HCT116 (cell line): ENCODE measurements at regions not wholly inside any gene's neighbourhood (a gene's known extent, or its start where the extent isn't known, plus 50 kb on each side); places are given as distances from the start of the nearest gene placed in this dataset.

Experiments
- ATAC-seq: fragments of 200-7000 bp; cut with Tn5 transposase; 2 replicates; pipeline ENCODE4 v1.9.1; 2020; ENCODE audit warnings: mild to moderate bottlenecking, moderate library complexity
- BruUV-seq: library from RNA; stranded (reverse); fragments of 400-500 nt; replicated peaks from 2 replicates; lab custom pipeline; 2021; lab: Mats Ljungman, UMichigan
- CTCF ChIA-PET: fragments of 300-600 bp; sonication (Branson Sonifier 250); formaldehyde crosslinking; loops from one replicate; lab custom pipeline; 2021; ENCODE audit warnings: antibody characterized with exemption; lab: Charles Lee
- POLR2A ChIA-PET: fragments of 300-600, 350-600 bp; sonication (Branson Sonifier 250); formaldehyde crosslinking; loops from one replicate; lab custom pipeline; 2021; ENCODE audit warnings: antibody characterized with exemption; lab: Charles Lee
- RAD21 ChIA-PET, 2 experiments: fragments of 300-600 bp; sonication (Branson Sonifier 250); formaldehyde crosslinking; loops; one replicate each; lab custom pipeline; 2023; ENCODE audit warnings: low total read pairs in 2 of 2; ENCODE audit not compliant: uncharacterized antibody in 2 of 2, unreplicated experiment in 2 of 2, low non-redundant PET in 1 of 2; lab: Charles Lee
- DNase-seq: peaks from one replicate; pipeline ENCODE4 v3.0.0-alpha.2; 2010; ENCODE audit warnings: low read depth, low spot score
- H2AFZ ChIP-seq: fragments of 200-600 bp; shearing (Covaris generic), sonication (generic); 2 replicates; pipeline ENCODE4 v1.6.1; 2017; ENCODE audit warnings: low read depth, mixed run types, mixed read lengths, antibody characterized with exemption, low read length; ENCODE audit not compliant: poor library complexity, severe bottlenecking
- H3K27ac ChIP-seq: 2 replicates; pipeline ENCODE4 v1.5.1; 2012; ENCODE audit warnings: low read depth, low read length
- H3K27me3 ChIP-seq: fragments of 200-600 bp; sonication (generic); 2 replicates; pipeline ENCODE4 v1.6.1; 2016; ENCODE audit warnings: mixed run types, low read length, mixed read lengths; ENCODE audit not compliant: insufficient read depth
- H3K36me3 ChIP-seq, 2 experiments: fragments of 200-500 bp in 1 of 2; fragments of 200-600 bp in 1 of 2; sonication (Bioruptor generic) in 1 of 2; sonication (generic) in 1 of 2; 2 replicates each; pipeline versions ENCODE4 v1.5.1 to v1.6.1; 2014 to 2016; ENCODE audit warnings: low read length in 2 of 2, inconsistent platforms in 1 of 2, mixed read lengths in 1 of 2, mixed run types in 1 of 2; ENCODE audit not compliant: insufficient read depth in 2 of 2, control insufficient read depth in 1 of 2
- H3K4me1 ChIP-seq, 2 experiments: fragments of 200-600 bp in 1 of 2; sonication (generic) in 1 of 2; 2 replicates each; pipeline versions ENCODE4 v1.5.1 to v1.6.1; 2012 to 2017; ENCODE audit warnings: low read length in 2 of 2, inconsistent platforms in 1 of 2, mild to moderate bottlenecking in 1 of 2, mixed read lengths in 1 of 2, mixed run types in 1 of 2, moderate library complexity in 1 of 2; ENCODE audit not compliant: insufficient read depth in 2 of 2, control insufficient read depth in 1 of 2
- H3K4me2 ChIP-seq: fragments of 200-600 bp; sonication (generic); 2 replicates; pipeline ENCODE4 v1.6.1; 2017; ENCODE audit warnings: mixed run types, low read length, mixed read lengths
- H3K4me3 ChIP-seq, 2 experiments: fragments of 200-600 bp in 1 of 2; sonication (generic) in 1 of 2; replicated peaks in 1 of 2; 2 replicates each; pipeline ENCODE4 v1.5.1; 2011 to 2016; ENCODE audit warnings: low read length in 2 of 2, control low read depth in 1 of 2, low read depth in 1 of 2, mild to moderate bottlenecking in 1 of 2, mixed read lengths in 1 of 2, mixed run types in 1 of 2
- H3K79me2 ChIP-seq: fragments of 200-600 bp; sonication (generic); 2 replicates; pipeline ENCODE4 v1.6.1; 2017; ENCODE audit warnings: mild to moderate bottlenecking, mixed run types, low read length, moderate library complexity, mixed read lengths; ENCODE audit not compliant: insufficient read depth
- H3K9ac ChIP-seq: fragments of 200-600 bp; sonication (generic); 2 replicates; pipeline ENCODE4 v1.6.1; 2016; ENCODE audit warnings: low read length, mixed read lengths
- H3K9me2 ChIP-seq: fragments of 200-600 bp; sonication (generic), shearing (Covaris generic); 2 replicates; pipeline ENCODE4 v1.6.1; 2017; ENCODE audit warnings: mixed run types, mild to moderate bottlenecking, moderate library complexity; ENCODE audit not compliant: insufficient read depth
- H3K9me3 ChIP-seq, 2 experiments: fragments of 200-500 bp in 1 of 2; fragments of 200-600 bp in 1 of 2; sonication (Bioruptor generic) in 1 of 2; sonication (generic) in 1 of 2; 2 replicates each; pipeline ENCODE4 v1.6.1; 2014 to 2017; ENCODE audit warnings: low read length in 2 of 2, mixed read lengths in 2 of 2, inconsistent platforms in 1 of 2, low read depth in 1 of 2, mild to moderate bottlenecking in 1 of 2, mixed run types in 1 of 2, moderate library complexity in 1 of 2; ENCODE audit not compliant: control insufficient read depth in 1 of 2, insufficient read depth in 1 of 2
- H4K20me1 ChIP-seq: fragments of 200-600 bp; sonication (generic), shearing (Covaris generic); 2 replicates; pipeline ENCODE4 v1.6.1; 2017; ENCODE audit warnings: mixed run types, mild to moderate bottlenecking, moderate library complexity; ENCODE audit not compliant: insufficient read depth
- ATF3 ChIP-seq: IDR thresholded peaks from 2 replicates; pipeline ENCODE4 v1.6.1; 2012
- CBX3 ChIP-seq: IDR thresholded peaks from 2 replicates; pipeline ENCODE4 v1.6.1; 2012; ENCODE audit warnings: low read depth
- CEBPB ChIP-seq: IDR thresholded peaks from 2 replicates; pipeline ENCODE4 v1.6.1; 2012; ENCODE audit warnings: low read depth
- CTCF ChIP-seq, 3 experiments: fragments of 200-600 bp in 1 of 3; sonication (generic) in 1 of 3; IDR thresholded peaks in 2 of 3; conservative IDR thresholded peaks in 1 of 3; 2 replicates each; pipeline ENCODE4 v1.5.1; 2012 to 2017; ENCODE audit warnings: low read depth in 2 of 3, low read length in 2 of 3, antibody characterized with exemption in 1 of 3, borderline replicate concordance in 1 of 3, control low read depth in 1 of 3, mild to moderate bottlenecking in 1 of 3, mixed read lengths in 1 of 3, mixed run types in 1 of 3, moderate library complexity in 1 of 3; ENCODE audit not compliant: insufficient read depth in 1 of 3
- EGR1 ChIP-seq: IDR thresholded peaks from 2 replicates; pipeline ENCODE4 v1.6.1; 2012; ENCODE audit warnings: low read depth
- ELF1 ChIP-seq: IDR thresholded peaks from 2 replicates; pipeline ENCODE4 v1.6.1; 2012; ENCODE audit warnings: low read depth, borderline replicate concordance
- EZH2 ChIP-seq: fragments of 200-600 bp; sonication (generic); IDR thresholded peaks from 2 replicates; pipeline ENCODE4 v1.6.1; 2017; ENCODE audit warnings: antibody characterized with exemption, mixed run types
- EZH2phosphoT487 ChIP-seq: fragments of 200-600 bp; IDR thresholded peaks from 2 replicates; pipeline ENCODE4 v1.6.1; 2018; ENCODE audit warnings: antibody characterized with exemption, borderline replicate concordance
- FOSL1 ChIP-seq: IDR thresholded peaks from 2 replicates; pipeline ENCODE4 v1.6.1; 2012; ENCODE audit warnings: low read depth
- JUND ChIP-seq: IDR thresholded peaks from 2 replicates; pipeline ENCODE4 v1.6.1; 2012
- MAX ChIP-seq: IDR thresholded peaks from 2 replicates; pipeline ENCODE4 v1.6.1; 2012
- RAD21 ChIP-seq: IDR thresholded peaks from 2 replicates; pipeline ENCODE4 v1.6.1; 2012; ENCODE audit warnings: low read depth, mild to moderate bottlenecking
- REST ChIP-seq: IDR thresholded peaks from 2 replicates; pipeline ENCODE4 v1.6.1; 2012; ENCODE audit warnings: low read depth
- SIN3A ChIP-seq: IDR thresholded peaks from 2 replicates; pipeline ENCODE4 v1.6.1; 2012; ENCODE audit warnings: low read depth
- SP1 ChIP-seq: IDR thresholded peaks from 2 replicates; pipeline ENCODE4 v1.6.1; 2012; ENCODE audit warnings: low read depth
- TCF7L2 ChIP-seq: IDR thresholded peaks from 2 replicates; pipeline ENCODE4 v1.7.0; 2011; ENCODE audit warnings: borderline replicate concordance, inconsistent platforms; ENCODE audit not compliant: insufficient read depth, insufficient read length; ENCODE audit errors: extremely low read depth
- YY1 ChIP-seq: IDR thresholded peaks from 2 replicates; pipeline ENCODE4 v1.6.1; 2011; ENCODE audit warnings: low read length, low read depth, moderate library complexity, mild to moderate bottlenecking; ENCODE audit not compliant: insufficient replicate concordance; ENCODE audit errors: extremely low read depth
- ZBTB33 ChIP-seq: IDR thresholded peaks from 2 replicates; pipeline ENCODE4 v1.6.1; 2011; ENCODE audit warnings: mild to moderate bottlenecking, low read length, moderate library complexity; ENCODE audit not compliant: insufficient replicate concordance; ENCODE audit errors: extremely low read depth
- ZFX ChIP-seq: fragments of 450-650 bp; IDR thresholded peaks from 2 replicates; pipeline ENCODE4 v1.6.1; 2017
- intact Hi-C: fragments of 100-400 bp; cut with micrococcal nuclease; formaldehyde crosslinking; loops from 2 replicates; pipeline ENCODE4 v1.10.0; 2022

- Histone ChIP-seq H3K9me2 (no peaks in the 10 kb centered on the region), H3K27ac (no peak overlapping the region), H3K79me2 (no peaks in the 10 kb centered on the region), H3K9me3 (peaks cover 8 to 9% of the 10 kb centered on the region in 2 experiments; a peak in 2 of 4 replicates), H3K4me3 (no peak overlapping the region), H3K4me2 (no peak overlapping the region), H3K9ac (no peak overlapping the region), H2AFZ (no peak overlapping the region), H4K20me1 (no peaks in the 10 kb centered on the region), H3K27me3 (no peaks in the 10 kb centered on the region), H3K36me3 (no peaks in the 10 kb centered on the region), H3K4me1 (no peaks in the 10 kb centered on the region)
- BruUV-seq = no TSS peak
- ATAC-seq (no peak), DNase-seq (no peak)
- ChIA-PET CTCF (no interaction called here), RAD21 (no interaction called here), POLR2A (no interaction called here)
- no peak for TF ChIP-seq EZH2phosphoT487
- no peak for TF ChIP-seq EZH2
- TF ChIP-seq FOSL1 = no peak
- no peak for TF ChIP-seq ZFX
- TF ChIP-seq REST = no peak
- TF ChIP-seq RAD21 = no peak
- no peak for TF ChIP-seq ELF1
- no peak for TF ChIP-seq CBX3
- no peak for TF ChIP-seq MAX
- no peak for TF ChIP-seq YY1
- TF ChIP-seq CTCF (IDR thresholded peaks at IDR 0.05 in 2 of 3, conservative IDR thresholded peaks at IDR 0.05 in 1 of 3; ENCODE audit: borderline replicate concordance in 1 of 3, insufficient read depth in 1 of 3, low read depth in 2 of 3, low read length in 2 of 3) = no peak
- no peak for TF ChIP-seq CEBPB
- no peak for TF ChIP-seq ZBTB33
- no peak for TF ChIP-seq SIN3A
- TF ChIP-seq ATF3 = no peak
- no peak for TF ChIP-seq JUND
- TF ChIP-seq SP1 = no peak
- no peak for TF ChIP-seq TCF7L2
- TF ChIP-seq EGR1 = no peak
- intact Hi-C loops = no loop called here
These were observed 561.4 kb downstream of the ISL1 start for GRCh38 chr5:51944500-51945125.
